DOHH2 (cell line): ENCODE measurements at regions not wholly inside any gene's neighbourhood (a gene's known extent, or its start where the extent isn't known, plus 50 kb on each side); places are given as distances from the start of the nearest gene placed in this dataset.

ENCODE experiments used
- H3F3A ChIP-seq: fragments of 200-600 bp; sonication (generic), shearing (Covaris generic); 2 replicates; pipeline ENCODE4 v1.6.0; 2016; ENCODE audit warnings: antibody characterized with exemption, mild to moderate bottlenecking; ENCODE audit not compliant: control insufficient read depth, insufficient read depth
- H3K27ac ChIP-seq: fragments of 200-600 bp; sonication (generic); 2 replicates; pipeline ENCODE4 v1.5.1; 2014; ENCODE audit warnings: low read depth, mild to moderate bottlenecking, low read length, moderate library complexity
- H3K27me3 ChIP-seq: fragments of 200-600 bp; sonication (generic); 2 replicates; pipeline ENCODE4 v1.6.1; 2014; ENCODE audit warnings: mild to moderate bottlenecking, low read length, mixed read lengths; ENCODE audit not compliant: control insufficient read depth
- H3K36me3 ChIP-seq: fragments of 200-600 bp; sonication (generic); 2 replicates; pipeline ENCODE4 v1.6.1; 2014; ENCODE audit warnings: mild to moderate bottlenecking, low read length, moderate library complexity, mixed read lengths; ENCODE audit not compliant: control insufficient read depth
- H3K4me1 ChIP-seq: fragments of 200-600 bp; sonication (generic); 2 replicates; pipeline ENCODE4 v1.6.1; 2014; ENCODE audit warnings: mild to moderate bottlenecking, low read length, mixed read lengths; ENCODE audit not compliant: control insufficient read depth
- H3K4me2 ChIP-seq: fragments of 200-600 bp; sonication (generic); 2 replicates; pipeline ENCODE4 v1.6.0; 2014; ENCODE audit warnings: mild to moderate bottlenecking, low read length, moderate library complexity
- H3K4me3 ChIP-seq: fragments of 200-600 bp; sonication (generic); 2 replicates; pipeline ENCODE4 v1.5.1; 2014; ENCODE audit warnings: mild to moderate bottlenecking, low read length, mixed read lengths
- H3K79me2 ChIP-seq: fragments of 200-600 bp; sonication (generic); 2 replicates; pipeline ENCODE4 v1.6.1; 2014; ENCODE audit warnings: mild to moderate bottlenecking, low read length, mixed read lengths; ENCODE audit not compliant: control insufficient read depth
- H3K9me2 ChIP-seq: fragments of 200-600 bp; sonication (generic); replicated peaks from 2 replicates; pipeline ENCODE4 v1.6.1; 2014; ENCODE audit warnings: mild to moderate bottlenecking, low read length, mixed read lengths; ENCODE audit not compliant: control insufficient read depth
- H3K9me3 ChIP-seq: fragments of 200-600 bp; sonication (generic); 2 replicates; pipeline ENCODE4 v1.6.1; 2014; ENCODE audit warnings: antibody characterized with exemption, low read length, mixed read lengths; ENCODE audit not compliant: control insufficient read depth, insufficient read depth
- H4K20me1 ChIP-seq: fragments of 200-600 bp; sonication (generic); 2 replicates; pipeline ENCODE4 v1.6.0; 2014; ENCODE audit warnings: low read depth, mild to moderate bottlenecking, antibody characterized with exemption, low read length, moderate library complexity; ENCODE audit not compliant: control insufficient read depth, insufficient read depth
- CTCF ChIP-seq: fragments of 200-600 bp; sonication (generic); IDR thresholded peaks from one replicate; pipeline ENCODE4 v1.5.1; 2014; ENCODE audit warnings: antibody characterized with exemption, mild to moderate bottlenecking, low read depth, low read length; ENCODE audit not compliant: poor library complexity, severe bottlenecking
- EZH2phosphoT487 ChIP-seq: fragments of 200-600 bp; sonication (generic); IDR thresholded peaks from 2 replicates; pipeline ENCODE4 v1.6.1; 2017; ENCODE audit warnings: borderline replicate concordance, mild to moderate bottlenecking, antibody characterized with exemption, low read length, moderate library complexity, mixed read lengths

GRCh38 chr5:35360671-35361070 lies 130.4 kb upstream of the PRLR start:
- Histone ChIP-seq H3F3A (no peaks in the 10 kb centered on the region), H3K9me2 (no peaks in the 10 kb centered on the region)
- TF ChIP-seq EZH2phosphoT487 (no peak), CTCF (no peak)

GRCh38 chr5:35359859-35360258 lies 129.6 kb upstream of the PRLR start:
- no peak overlapping the region for H3K27ac ChIP-seq
- TF ChIP-seq EZH2phosphoT487 (no peak), CTCF (no peak)
- no peaks in the 10 kb centered on the region for H3K9me2 ChIP-seq
- H3K36me3 ChIP-seq: no peaks in the 10 kb centered on the region
- no peaks in the 10 kb centered on the region for H3K79me2 ChIP-seq
- no peaks in the 10 kb centered on the region for H3K9me3 ChIP-seq
- H3K4me2 ChIP-seq: no peak overlapping the region
- no peaks in the 10 kb centered on the region for H4K20me1 ChIP-seq
- H3K4me1 ChIP-seq: no peaks in the 10 kb centered on the region
- H3K4me3 ChIP-seq: no peak overlapping the region
- no peaks in the 10 kb centered on the region for H3K27me3 ChIP-seq
- no peaks in the 10 kb centered on the region for H3F3A ChIP-seq

More at GRCh38 chr5:35360671-35361070, 130.4 kb upstream of the PRLR start:
- Histone ChIP-seq H3K27me3 (no peaks in the 10 kb centered on the region), H3K27ac (no peak overlapping the region), H4K20me1 (no peaks in the 10 kb centered on the region), H3K4me1 (no peaks in the 10 kb centered on the region), H3K4me2 (no peak overlapping the region), H3K79me2 (no peaks in the 10 kb centered on the region), H3K4me3 (no peak overlapping the region), H3K9me3 (no peaks in the 10 kb centered on the region), H3K36me3 (no peaks in the 10 kb centered on the region)

- no peaks in the 10 kb centered on the region for H3K9me2 ChIP-seq
- no peak overlapping the region for H3K4me3 ChIP-seq
Measured at GRCh38 chr5:35357973-35358372, 127.7 kb upstream of the PRLR start.

More at GRCh38 chr5:35357973-35358372, 127.7 kb upstream of the PRLR start:
- Histone ChIP-seq H3F3A (no peaks in the 10 kb centered on the region), H3K9me3 (no peaks in the 10 kb centered on the region), H3K4me1 (no peaks in the 10 kb centered on the region), H3K27me3 (no peaks in the 10 kb centered on the region), H3K27ac (no peak overlapping the region), H3K79me2 (no peaks in the 10 kb centered on the region), H4K20me1 (no peaks in the 10 kb centered on the region), H3K4me2 (no peak overlapping the region), H3K36me3 (no peaks in the 10 kb centered on the region)
- TF ChIP-seq EZH2phosphoT487 (no peak), CTCF (no peak)
